ENCODE measurements at regions not wholly inside any gene's neighbourhood (a gene's known extent, or its start where the extent isn't known, plus 50 kb on each side); places are given as distances from the start of the nearest gene placed in this dataset.

DNA sequence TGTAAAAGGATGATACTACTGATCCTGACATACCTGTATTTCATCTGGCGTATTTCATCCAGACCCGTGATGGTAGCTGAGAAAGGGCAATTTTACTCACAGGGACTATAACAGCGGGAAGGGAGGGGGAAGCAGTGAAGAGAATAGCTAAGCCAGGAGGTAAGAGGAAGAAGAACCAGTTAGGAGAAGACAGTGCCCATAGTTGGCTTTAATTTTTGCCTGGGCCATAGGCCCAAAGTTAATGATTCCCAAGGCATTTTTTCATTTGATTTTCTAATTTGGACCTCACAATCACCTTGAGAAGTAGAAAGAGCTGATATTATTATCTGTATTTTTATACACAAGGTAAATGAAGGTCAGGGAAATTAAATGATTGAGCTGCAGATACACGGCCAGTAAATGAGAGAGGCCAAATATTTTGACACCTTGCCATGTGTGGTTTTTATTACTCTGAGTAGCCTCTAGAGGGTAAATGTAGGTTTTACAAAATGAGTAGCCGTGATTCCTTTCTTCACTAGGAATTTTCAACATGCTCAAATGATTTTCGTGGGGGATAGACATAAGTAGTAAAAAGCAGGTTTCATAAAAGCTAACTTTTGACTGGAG lies 382.2 kb downstream of the FUT8 start:
- DNase-seq (ENCODE audit: low read depth): no peak

DNA sequence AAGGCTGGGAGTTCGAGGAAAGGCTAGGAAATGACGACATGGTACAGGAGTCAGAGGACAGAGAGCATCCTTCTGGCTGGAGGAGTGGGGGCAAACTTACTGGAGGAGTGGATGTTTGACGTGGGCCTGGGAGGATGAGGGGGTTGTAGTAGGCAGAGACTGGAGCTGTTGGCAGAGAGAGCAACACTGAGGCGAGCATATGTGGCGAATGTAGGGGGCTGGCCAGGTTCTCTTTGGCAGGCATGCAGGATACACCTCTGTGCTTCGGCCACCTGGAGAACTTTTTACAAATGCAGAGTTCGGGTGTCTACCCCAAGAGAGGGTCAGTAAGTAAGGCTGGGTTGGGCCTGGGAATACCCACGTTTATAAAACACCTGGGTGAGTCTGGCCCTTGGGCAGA lies 385.7 kb downstream of the FUT8 start:
- DNase-seq (ENCODE audit: low read depth): no peak

DNA sequence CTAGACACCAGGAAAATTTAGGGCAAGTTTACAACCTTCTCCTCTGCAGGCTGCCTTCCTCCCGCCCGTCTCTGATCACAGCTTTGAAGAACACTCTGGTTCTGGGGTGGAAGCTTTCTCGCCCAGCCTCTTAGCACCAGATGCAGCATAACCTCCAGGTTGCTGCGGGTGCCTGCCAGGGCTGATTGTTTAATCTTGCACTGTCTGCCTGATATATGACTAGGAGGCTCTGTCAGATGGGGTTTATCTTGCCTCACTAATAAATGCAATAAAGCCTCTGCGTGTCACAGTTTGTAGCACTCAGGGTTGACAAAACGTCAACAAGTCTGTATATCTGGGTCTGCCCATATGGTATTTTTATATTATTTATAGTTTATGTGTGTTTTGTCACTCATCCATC lies 388.2 kb downstream of the FUT8 start:
- no peak for DNase-seq (ENCODE audit: low read depth)

DNA sequence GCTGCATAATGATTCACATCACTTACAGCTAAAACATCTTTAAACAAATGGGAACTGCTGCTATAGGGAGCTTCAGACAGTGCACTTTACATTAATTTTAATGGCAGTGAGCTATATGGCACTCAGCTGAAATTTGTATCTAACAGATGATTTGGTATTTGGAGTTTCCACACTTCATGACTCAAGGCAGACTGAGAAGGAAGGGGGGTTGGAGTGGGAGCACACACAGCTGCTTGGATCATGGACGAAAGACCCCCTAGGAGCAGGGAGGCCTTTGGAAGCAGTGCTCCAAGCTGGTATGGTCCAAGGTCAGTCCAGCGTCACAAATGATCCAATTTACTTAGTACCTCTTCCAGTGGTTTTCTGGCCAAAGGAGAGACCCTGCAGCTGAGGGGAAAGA lies 389.7 kb downstream of the FUT8 start:
- no peak for DNase-seq (ENCODE audit: low read depth)

DNA sequence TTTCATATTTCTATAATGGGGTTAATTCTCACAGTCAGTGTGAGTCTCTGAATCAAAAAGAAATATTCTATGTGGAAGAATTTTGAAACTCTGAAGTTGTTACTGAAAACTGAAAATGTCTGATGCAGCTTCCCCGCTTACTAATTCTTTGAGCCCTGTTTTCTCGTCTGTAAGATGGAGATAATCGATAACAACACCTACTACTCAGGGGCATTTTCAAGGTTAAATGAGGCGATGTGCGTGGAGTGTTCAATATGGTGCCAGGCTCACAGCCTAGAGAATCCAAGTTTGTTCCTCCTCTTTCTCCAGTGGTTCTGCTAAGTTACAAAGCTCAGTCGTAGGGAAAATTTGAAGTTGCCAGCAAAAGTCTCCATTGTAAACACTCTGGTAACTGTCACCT lies 391.4 kb downstream of the FUT8 start:
- DNase-seq (ENCODE audit: low read depth): no peak

DNA sequence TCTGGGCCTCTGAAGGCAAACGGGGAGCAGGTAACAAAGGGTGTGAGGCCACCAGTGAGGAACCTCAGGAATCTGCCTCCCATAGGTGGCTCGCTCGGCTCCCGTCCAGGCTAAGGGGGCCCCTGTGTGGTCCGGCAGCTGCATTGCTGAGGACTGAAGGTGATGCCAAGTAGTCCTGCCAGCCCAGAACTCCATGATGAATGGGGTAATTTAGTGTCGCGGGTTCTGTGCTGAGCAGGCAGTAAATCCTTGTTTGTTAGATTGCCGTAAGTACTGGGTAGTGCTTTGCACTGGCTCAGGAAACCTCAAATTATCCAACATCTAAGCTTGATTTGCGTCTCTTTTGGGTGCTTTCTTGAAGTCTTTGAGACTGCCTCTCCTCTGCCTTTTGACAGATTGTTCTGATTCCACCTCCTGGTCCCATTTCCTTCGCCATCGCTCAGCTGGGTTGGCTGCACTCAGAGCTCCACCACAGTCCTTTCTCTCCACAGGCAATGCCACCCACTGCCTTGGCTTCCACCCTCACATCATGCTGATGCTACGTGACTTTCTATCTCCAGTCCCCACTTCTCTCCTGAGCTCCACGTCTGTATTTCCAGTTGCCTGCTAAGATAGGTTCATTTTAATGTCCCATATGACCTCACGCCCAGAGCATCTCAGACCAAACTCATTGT lies 392.0 kb downstream of the FUT8 start:
- no peak for DNase-seq (ENCODE audit: low read depth)

DNA sequence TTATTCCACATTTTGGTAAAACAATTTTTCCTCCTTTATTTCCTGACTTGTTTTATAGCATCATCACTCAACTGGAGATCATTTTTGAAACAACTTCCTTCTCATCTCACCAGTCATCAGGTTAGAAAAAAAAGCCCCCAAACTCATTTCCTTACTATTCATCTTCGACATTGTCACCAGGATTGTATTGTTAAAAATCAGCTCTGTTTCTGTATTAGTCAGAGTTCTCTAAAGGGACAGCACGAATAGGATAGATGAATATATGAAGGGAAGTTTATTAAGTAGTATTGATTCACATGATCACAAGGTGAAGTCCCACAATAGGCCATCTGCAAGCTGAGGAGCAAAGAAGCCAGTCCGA lies 392.6 kb downstream of the FUT8 start:
- no peak for DNase-seq (ENCODE audit: low read depth)

DNA sequence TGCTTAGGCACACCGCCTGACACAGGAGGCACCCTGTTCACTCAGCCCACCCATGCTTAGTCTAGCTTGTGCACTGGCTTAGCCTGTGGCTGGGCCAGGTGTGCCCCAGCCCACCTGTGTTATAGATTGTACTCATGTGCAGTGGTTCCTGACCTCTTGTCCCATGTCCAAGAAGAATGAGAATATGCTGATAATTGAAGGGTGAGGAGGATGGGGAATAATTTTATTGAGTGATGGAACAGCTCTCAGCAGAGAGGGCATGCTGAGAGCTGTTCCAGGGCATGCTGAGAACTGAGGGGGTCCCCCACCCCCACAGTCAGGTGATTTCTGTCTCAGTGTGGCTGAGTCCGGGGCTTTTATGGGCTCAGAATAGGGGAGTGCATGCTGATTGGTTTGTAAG lies 395.9 kb downstream of the FUT8 start:
- DNase-seq (ENCODE audit: low read depth): no peak

DNA sequence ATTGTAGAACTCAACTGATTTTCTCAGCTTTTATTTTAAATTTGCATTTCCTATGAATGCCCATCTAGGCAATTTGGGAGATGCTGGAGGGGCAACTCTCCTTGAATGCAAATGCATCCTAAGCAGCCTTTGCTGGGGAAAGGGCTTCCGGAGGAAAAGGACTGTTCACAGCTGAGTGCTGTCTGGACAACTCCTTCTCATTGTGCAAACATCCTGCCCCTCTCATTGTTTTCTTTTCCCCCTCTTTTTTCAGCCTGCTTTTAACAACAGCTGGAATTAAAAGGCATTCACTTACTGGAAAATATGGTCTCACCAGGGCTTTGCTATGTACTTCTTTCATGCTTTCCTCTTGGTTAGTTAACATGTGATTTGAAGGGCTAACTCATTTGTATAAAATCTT lies 397.8 kb downstream of the FUT8 start:
- DNase-seq (ENCODE audit: low read depth): no peak

DNA sequence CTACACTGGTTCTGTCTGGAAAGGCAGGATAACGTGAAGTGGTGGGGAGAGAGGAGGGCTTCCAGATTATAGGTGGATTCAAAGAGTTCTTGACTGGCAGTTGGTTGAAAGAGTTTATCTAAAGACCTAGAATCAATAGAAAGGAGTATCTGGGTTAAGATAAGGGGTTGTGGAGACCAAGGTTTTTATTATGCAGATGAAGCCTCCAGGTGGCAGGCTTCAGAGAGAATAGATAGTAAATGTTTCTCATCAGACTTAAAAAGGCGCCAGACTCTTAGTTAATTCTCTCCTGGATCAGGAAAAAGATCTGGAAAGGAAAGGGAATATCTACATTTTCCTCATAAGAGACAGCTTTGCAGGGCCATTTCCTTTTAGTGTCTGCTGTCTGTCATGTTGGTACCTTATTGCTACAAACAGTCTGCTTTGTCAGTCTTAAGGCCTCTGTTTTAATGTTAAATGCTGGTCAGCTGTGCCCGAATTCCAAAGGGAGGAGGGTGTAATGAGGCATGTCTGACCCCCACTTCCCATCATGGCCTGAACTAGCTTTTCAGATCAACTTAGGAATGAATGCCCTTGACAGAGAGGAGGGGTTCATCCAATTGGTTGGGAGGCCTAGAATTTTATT lies 401.3 kb downstream of the FUT8 start:
- no peak for DNase-seq (ENCODE audit: low read depth)

DNA sequence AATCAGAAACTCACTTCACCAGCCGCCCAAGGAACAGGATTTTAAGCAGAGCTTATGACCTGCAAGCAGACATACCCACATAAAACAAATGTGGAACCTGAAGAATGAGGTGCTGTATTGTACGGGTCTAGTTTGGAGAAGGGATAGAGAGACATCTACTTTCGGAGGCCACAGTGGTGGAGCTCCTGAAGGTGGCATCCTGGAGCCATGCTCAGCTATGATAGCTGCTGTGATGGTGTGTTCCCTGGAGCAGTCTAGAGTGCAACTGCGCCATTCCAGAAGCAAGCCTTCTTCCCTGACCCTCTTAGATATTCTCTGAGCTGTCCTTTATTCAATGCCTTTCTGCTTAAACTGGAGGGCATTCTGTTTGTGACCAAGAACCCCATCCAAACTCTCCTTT lies 402.6 kb downstream of the FUT8 start:
- DNase-seq (ENCODE audit: low read depth): no peak

DNA sequence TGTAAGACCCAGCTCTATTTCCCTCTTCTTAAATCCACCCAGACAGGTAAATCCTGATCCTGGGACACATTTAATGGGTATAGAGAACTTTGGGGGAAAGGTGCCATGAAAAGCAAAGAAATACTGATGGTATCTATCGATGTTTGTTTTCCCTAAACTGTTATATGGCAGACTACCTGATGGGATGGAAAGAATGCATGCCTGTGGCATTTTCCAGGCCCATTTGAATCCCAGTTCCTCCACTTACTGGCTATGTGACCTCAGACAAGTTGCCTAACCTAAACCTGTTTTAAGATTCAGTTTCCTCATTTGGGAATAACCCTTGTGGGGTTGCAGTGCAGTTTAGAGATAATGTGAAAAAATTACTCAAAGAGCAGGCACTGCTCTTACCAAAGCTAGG lies 404.5 kb downstream of the FUT8 start:
- no peak for DNase-seq (ENCODE audit: low read depth)

DNA sequence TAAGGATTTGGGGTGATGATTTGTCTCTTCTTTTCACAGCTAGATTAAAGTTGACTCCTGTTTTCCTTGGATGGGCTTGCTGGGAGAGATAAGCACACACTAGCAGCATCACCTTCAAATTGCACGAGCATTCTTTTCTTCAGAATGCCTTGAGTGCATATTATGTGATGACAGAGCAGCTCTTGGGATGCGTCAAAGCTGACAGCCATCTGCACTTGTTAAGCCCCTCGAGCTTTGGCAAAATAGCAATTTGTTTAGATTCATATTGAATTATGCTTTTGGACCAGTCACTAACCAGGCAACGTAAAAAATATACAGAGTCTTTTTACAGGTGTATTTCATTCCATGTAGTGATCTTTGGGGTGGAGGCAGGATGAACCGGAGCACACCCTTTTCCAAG lies 407.0 kb downstream of the FUT8 start:
- DNase-seq (ENCODE audit: low read depth): no peak

DNA sequence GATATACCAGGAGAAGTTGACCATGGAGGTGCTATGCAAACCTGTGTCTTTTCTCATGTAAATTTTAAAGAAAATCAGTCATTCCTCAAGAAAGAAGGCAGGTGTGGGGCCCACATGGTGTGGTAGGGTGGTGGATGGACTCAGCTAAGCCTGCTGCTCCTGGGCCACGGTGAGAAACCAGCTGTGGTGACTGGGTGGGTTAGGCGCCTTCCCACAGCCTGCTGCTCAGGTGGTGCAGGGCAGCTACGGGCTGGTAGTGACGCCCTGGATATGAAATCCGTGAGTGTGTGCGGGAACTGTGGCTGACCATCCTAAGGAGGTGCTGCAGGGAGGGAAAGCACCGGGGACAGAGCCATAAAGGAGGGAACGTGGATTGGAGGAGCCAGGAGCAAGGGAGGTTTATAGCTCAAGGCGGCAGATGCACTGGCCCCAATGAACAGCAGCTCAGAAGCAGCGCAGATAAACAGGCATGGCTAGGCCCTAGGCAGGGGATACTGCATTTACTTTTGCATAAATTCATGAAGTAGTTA lies 408.8 kb downstream of the FUT8 start:
- DNase-seq (ENCODE audit: low read depth): no peak

DNA sequence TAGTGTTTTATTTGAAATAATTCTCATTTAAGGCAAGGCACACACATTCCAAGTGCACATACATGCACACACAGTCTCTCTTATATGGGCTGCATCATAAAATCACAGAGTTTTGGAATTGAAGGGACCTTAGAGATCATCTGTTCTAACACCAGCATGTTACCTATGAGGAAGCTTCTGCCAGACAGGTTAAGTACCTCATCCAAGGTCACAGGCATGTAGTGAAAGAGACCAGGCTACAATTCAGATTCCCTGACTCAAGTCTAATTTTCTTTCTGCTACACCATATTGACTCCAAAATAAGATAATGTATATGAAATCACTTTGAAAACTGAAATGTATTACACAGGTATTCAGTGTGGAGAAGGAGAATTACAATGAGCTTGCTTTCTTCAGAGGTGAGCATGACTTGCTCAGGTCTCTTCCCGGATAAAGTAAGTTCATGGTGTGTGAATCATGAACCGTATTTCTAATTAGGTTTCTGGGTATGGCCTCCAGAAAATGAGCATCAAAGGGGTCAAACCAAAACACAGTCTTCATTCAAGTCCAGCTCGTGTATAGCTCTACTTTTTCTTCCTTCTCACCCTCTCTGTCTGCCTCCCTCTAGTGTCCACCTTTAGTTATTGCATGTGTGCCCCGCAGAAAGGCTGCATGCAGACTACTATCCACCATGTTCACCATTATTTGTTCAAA lies 411.9 kb downstream of the FUT8 start:
- DNase-seq (ENCODE audit: low read depth): peak; percentile 43

DNA sequence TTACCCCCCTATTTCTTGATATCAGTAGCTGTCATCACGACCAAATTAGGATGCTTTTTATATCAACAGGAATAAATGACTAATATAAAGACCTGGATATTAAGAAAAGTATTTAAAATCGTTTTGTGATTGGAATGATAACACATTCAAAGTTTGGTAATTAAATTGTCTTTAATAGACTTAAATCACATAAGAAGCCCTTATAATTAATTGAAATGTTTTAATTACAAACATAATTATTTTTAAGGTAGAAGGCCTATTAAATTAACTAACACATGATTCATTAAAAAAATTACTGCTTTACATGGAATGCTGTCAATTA lies 412.4 kb downstream of the FUT8 start:
- no peak for DNase-seq (ENCODE audit: low read depth)

DNA sequence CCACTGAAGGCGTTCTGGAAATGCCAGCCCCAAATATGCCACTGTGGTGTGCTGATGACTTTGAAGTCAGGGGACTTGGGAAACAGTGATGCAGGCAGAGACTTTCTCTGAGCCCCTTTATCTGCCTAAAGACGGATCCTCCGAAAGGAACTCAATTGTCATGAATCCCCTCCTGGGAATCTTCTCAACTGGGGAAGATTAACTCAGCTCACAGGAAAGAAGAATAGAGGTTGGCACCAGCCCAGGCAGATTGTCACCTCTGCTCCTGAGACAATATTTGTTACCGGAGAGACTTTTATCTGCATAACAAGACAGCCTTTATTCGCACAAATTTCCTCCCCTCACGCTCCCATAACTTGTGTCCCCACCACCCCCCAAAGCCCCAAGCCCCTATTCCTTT lies 414.4 kb downstream of the FUT8 start:
- no peak for DNase-seq (ENCODE audit: low read depth)

DNA sequence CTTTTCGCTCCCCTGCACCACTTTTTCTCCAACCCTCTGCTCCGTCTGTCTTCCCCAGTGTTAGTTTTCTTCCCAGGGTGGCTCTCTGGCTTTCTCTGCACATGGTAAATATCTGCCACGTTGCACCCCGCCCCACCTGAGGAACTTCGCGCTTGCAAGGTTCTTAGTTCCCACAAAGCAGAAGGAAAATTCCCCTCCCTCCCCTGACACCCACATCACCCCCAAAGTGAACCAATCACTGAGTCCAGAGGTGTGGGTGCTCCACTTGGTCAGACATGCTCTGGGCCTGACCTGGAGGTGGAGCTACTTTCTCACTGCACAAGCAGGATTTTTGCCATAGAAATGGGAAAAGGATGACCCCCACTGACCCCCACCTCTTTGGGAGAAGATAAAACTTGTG lies 415.0 kb downstream of the FUT8 start:
- DNase-seq (ENCODE audit: low read depth): no peak

DNA sequence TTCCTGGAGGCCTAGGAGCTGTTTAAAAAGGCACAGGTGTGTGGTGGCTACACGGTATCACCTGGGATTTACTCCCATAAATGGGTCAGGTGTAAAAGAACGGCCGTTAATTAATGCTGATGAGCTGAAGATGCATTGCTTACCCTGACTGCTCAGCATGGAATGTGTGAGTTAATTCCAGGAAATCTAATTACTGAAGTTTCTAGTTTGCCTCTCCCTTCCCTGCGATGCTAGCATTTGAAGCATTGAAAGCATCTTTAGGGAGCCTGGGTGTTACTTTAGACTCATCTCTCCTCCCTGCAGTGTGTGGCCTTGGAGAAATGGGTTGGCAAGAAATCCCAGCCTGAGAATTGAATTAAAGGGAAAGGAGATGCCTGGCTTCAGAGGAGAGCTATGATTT lies 415.9 kb downstream of the FUT8 start:
- DNase-seq (ENCODE audit: low read depth): no peak

DNA sequence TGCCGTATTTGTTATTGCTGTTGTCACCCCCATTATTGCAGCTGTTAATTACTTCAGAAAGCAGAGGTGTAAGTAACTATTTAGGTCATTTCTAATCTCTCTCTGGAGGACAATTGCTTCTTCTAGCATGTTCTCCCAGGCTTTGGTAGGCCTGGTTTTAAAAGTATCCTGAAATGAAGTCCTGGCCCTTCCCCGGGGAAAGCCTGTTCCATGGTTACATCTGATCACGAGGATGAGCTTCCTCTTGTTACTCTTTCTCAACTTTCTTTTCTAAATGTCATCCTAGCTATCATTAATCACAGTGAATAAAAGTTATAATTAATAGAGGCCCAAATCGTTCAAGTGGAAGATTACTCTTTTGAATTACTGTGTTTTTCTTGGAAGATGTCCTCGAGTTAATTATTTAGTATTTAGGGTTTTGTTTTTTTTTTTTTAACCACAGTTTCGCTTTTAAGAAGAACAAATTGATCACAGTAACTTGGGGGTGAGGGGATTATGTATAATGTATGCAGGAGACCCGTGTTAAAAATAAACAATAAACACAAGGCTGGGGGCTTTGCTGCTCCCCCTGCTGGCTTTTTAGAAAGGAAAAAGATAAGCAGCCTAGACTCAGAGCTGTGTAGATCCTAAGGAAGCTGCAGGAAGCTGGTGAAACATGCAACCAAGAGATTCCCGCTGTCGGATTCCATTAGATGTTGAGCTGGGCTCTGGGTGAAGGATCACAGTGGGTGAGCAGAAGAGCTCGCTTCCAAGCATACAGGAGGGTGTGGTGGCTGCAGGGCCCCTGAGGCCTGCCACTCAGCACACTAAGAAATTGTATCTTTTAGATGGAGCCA lies 420.1 kb downstream of the FUT8 start:
- no peak for DNase-seq (ENCODE audit: low read depth)

DNA sequence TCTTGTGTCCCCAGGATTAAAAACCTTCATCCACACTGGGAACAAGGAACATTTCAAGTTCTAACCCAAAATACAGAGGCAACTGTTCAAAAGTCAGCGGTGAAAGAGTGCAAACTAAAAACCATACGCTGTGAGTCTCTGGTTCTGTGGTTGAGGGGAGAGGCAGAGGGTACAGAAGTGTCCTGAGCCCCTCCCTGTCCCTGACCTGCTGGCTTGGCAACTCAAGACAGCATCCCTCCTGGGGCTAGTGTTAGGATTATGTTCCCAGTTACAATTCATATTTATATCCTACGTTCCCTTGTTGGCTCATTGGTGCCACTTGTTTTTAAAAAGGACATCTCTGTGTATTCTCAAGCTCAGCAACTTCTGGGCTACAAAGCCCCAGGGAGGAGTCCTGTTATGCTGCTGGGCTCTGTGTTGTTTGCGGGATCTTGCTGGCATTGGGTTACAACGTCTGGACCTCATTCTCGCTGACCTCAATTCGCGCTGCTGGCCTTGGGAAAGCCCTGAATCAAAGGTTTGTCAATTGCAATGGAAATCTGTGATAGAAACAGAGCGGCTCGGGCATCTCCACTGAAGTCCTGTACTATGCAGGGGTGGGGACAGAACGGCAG lies 420.8 kb downstream of the FUT8 start:
- DNase-seq (ENCODE audit: low read depth): no peak

DNA sequence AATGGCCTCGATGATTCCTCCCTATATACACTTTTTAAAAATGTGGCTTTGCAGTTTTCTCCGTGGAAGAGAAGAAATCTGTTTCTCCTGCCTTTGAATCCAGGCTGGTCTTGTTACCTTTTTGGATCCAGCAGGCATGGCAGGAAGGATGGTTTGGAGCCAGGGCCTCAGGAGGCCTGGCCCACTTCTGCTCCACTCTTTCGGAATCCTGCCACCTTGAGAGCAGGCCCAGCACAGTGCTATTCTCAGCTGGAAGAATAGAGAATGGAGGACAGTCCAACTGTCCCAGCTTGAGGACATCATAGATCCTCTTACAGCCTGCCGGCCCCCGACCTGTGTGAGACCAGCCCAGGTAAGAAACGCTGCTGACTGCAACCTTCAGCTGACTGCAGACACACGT lies 421.5 kb downstream of the FUT8 start:
- DNase-seq (ENCODE audit: low read depth): no peak

Data from activated T-cell treated with anti-CD3 and anti-CD28 coated beads for 24 hours (primary cell).